RWPE2 (cell line): ENCODE measurements at regions not wholly inside any gene's neighbourhood (a gene's known extent, or its start where the extent isn't known, plus 50 kb on each side); places are given as distances from the start of the nearest gene placed in this dataset.
"Not testable (repeated sequence)": the region's sequence is repeated elsewhere in the genome, so short reads cannot be mapped to it uniquely, and the experiment has no call there.

Experiments used
- ATAC-seq: fragments of 200-7000 bp; cut with Tn5 transposase; 3 replicates; pipeline ENCODE4 v1.9.1; 2021; ENCODE audit warnings: low read depth
- DNase-seq: peaks from one replicate; pipeline ENCODE4 v3.0.0-alpha.2; 2020; ENCODE audit warnings: low spot score
- H3K27ac ChIP-seq: fragments of 450-650 bp; 2 replicates; pipeline ENCODE4 v1.5.1; 2017; ENCODE audit warnings: mild to moderate bottlenecking; ENCODE audit not compliant: poor library complexity, severe bottlenecking
- H3K27me3 ChIP-seq: fragments of 250-450 bp; sonication (Bioruptor Pico); 2 replicates; pipeline ENCODE4 v1.5.1; 2021; ENCODE audit warnings: mild to moderate bottlenecking, moderate library complexity; ENCODE audit not compliant: insufficient read depth, poor library complexity, severe bottlenecking
- H3K36me3 ChIP-seq: fragments of 250-450 bp; sonication (Bioruptor Pico); 2 replicates; pipeline ENCODE4 v1.5.1; 2020; ENCODE audit warnings: low read depth, mild to moderate bottlenecking, moderate library complexity
- H3K4me1 ChIP-seq: fragments of 250-450 bp; sonication (Bioruptor Pico); 2 replicates; pipeline ENCODE4 v1.5.1; 2021; ENCODE audit warnings: mild to moderate bottlenecking, moderate library complexity; ENCODE audit not compliant: insufficient read depth, poor library complexity, severe bottlenecking
- H3K4me3 ChIP-seq: fragments of 250-450 bp; sonication (Bioruptor Pico); 2 replicates; pipeline ENCODE4 v1.5.1; 2021; ENCODE audit warnings: mild to moderate bottlenecking, moderate library complexity; ENCODE audit not compliant: severe bottlenecking
- H3K9me3 ChIP-seq: fragments of 250-450 bp; sonication (Bioruptor Pico); 2 replicates; pipeline ENCODE4 v1.5.1; 2021; ENCODE audit warnings: mild to moderate bottlenecking, moderate library complexity; ENCODE audit not compliant: severe bottlenecking
- CTCF ChIP-seq: fragments of 450-650 bp; IDR thresholded peaks from one replicate; pipeline ENCODE4 v1.5.1; 2017; ENCODE audit warnings: mild to moderate bottlenecking, moderate library complexity; ENCODE audit not compliant: poor library complexity, severe bottlenecking

GRCh38 chr4:156512622-156513021, 459.0 kb downstream of the PDGFC start:
- ATAC-seq: no peak
- no peak overlapping the region for H3K4me3 ChIP-seq
- TF ChIP-seq CTCF: no peak
- no peaks in the 10 kb centered on the region for H3K27me3 ChIP-seq
- no peak overlapping the region for H3K27ac ChIP-seq
- no peaks in the 10 kb centered on the region for H3K36me3 ChIP-seq
- H3K9me3 ChIP-seq: no peaks in the 10 kb centered on the region
- H3K4me1 ChIP-seq: peaks cover 2% of the 10 kb centered on the region
- DNase-seq: no peak

GRCh38 chr4:156509921-156510320, 461.7 kb downstream of the PDGFC start:
- H3K4me1 ChIP-seq, DNase-seq, ATAC-seq, H3K4me3 ChIP-seq, H3K27me3 ChIP-seq, H3K27ac ChIP-seq, H3K36me3 ChIP-seq, H3K9me3 ChIP-seq: not testable (repeated sequence)

GRCh38 chr4:156505341-156505955, 466.2 kb downstream of the PDGFC start:
- TF ChIP-seq CTCF: no peak
- Histone ChIP-seq H3K4me3 (no peak overlapping the region), H3K27me3 (no peaks in the 10 kb centered on the region), H3K9me3 (no peaks in the 10 kb centered on the region), H3K27ac (no peak overlapping the region), H3K4me1 (no peaks in the 10 kb centered on the region), H3K36me3 (no peaks in the 10 kb centered on the region)
- DNase-seq (no peak), ATAC-seq (no peak)

GRCh38 chr4:156503119-156503518, 468.5 kb downstream of the PDGFC start:
- DNase-seq: no peak
- Histone ChIP-seq H3K27ac (no peak overlapping the region), H3K27me3 (no peaks in the 10 kb centered on the region), H3K4me1 (no peaks in the 10 kb centered on the region), H3K36me3 (no peaks in the 10 kb centered on the region), H3K4me3 (no peak overlapping the region), H3K9me3 (no peaks in the 10 kb centered on the region)
- no peak for TF ChIP-seq CTCF
- no peak for ATAC-seq

- Histone ChIP-seq H3K4me3 (no peak overlapping the region), H3K36me3 (no peaks in the 10 kb centered on the region), H3K27ac (no peak overlapping the region), H3K27me3 (no peaks in the 10 kb centered on the region), H3K9me3 (no peaks in the 10 kb centered on the region), H3K4me1 (no peaks in the 10 kb centered on the region)
- no peak for TF ChIP-seq CTCF
- DNase-seq: no peak
- ATAC-seq: no peak
These were observed 469.6 kb downstream of the PDGFC start for GRCh38 chr4:156501962-156502361.
